Smooth muscle cell (in vitro differentiated cells): ENCODE measurements at regions not wholly inside any gene's neighbourhood (a gene's known extent, or its start where the extent isn't known, plus 50 kb on each side); places are given as distances from the start of the nearest gene placed in this dataset.
"Not testable (repeated sequence)": the region's sequence is repeated elsewhere in the genome, so short reads cannot be mapped to it uniquely, and the experiment has no call there.

Experiments
- DNase-seq: peaks from one replicate; lab custom pipeline; 2025; ENCODE audit not compliant: unreplicated experiment; lab: John Stamatoyannopoulos, UW
- H2AFZ ChIP-seq: fragments of 200-600 bp; sonication (generic); 2 replicates; pipeline ENCODE4 v1.6.0; 2016; ENCODE audit warnings: antibody characterized with exemption, low read depth, mild to moderate bottlenecking
- H3F3A ChIP-seq: fragments of 200-600 bp; sonication (generic); 2 replicates; pipeline ENCODE4 v1.6.0; 2017; ENCODE audit warnings: antibody characterized with exemption, low read depth
- H3K27ac ChIP-seq: fragments of 200-600 bp; sonication (generic); 2 replicates; pipeline ENCODE4 v1.5.1; 2016; ENCODE audit warnings: low read depth, mild to moderate bottlenecking
- H3K27me3 ChIP-seq: fragments of 200-600 bp; sonication (generic); 2 replicates; pipeline ENCODE4 v1.6.1; 2016; ENCODE audit warnings: low read depth, mild to moderate bottlenecking
- H3K36me3 ChIP-seq: fragments of 200-600 bp; sonication (generic); 2 replicates; pipeline ENCODE4 v1.5.1; 2016; ENCODE audit warnings: low read depth
- H3K4me1 ChIP-seq: fragments of 200-600 bp; sonication (generic); 2 replicates; pipeline ENCODE4 v1.5.1; 2016; ENCODE audit warnings: low read depth
- H3K4me2 ChIP-seq: fragments of 200-600 bp; sonication (generic); 2 replicates; pipeline ENCODE4 v1.6.0; 2016; ENCODE audit warnings: mild to moderate bottlenecking
- H3K4me3 ChIP-seq: fragments of 200-600 bp; sonication (generic); 2 replicates; pipeline ENCODE4 v1.5.1; 2016; ENCODE audit warnings: mild to moderate bottlenecking
- H3K79me2 ChIP-seq: fragments of 200-600 bp; sonication (generic); 2 replicates; pipeline ENCODE4 v1.6.0; 2016; ENCODE audit warnings: low read depth, mild to moderate bottlenecking
- H3K9ac ChIP-seq: fragments of 200-600 bp; sonication (generic); 2 replicates; pipeline ENCODE4 v1.6.0; 2016; ENCODE audit warnings: low read depth
- H3K9me3 ChIP-seq: fragments of 200-600 bp; sonication (generic); replicated peaks from 2 replicates; pipeline ENCODE4 v1.5.1; 2016; ENCODE audit warnings: low read depth
- H4K20me1 ChIP-seq: fragments of 200-600 bp; sonication (generic); 2 replicates; pipeline ENCODE4 v1.6.0; 2016; ENCODE audit warnings: low read depth
- CTCF ChIP-seq: fragments of 200-600 bp; sonication (generic); IDR thresholded peaks from 2 replicates; pipeline ENCODE4 v1.5.1; 2017; ENCODE audit warnings: borderline replicate concordance, mild to moderate bottlenecking, antibody characterized with exemption; ENCODE audit not compliant: insufficient read depth, poor library complexity, severe bottlenecking
- WGBS: methylation state at CpG from one replicate; pipeline ENCODE4 v1.1.7; 2016; ENCODE audit warnings: low lambda C conversion rate; 5-methylcytosine and 5-hydroxymethylcytosine counted together

GRCh38 chr2:142562900-142563299 is 314.6 kb upstream of the KYNU start:
- TF ChIP-seq CTCF: no peak
- H2AFZ ChIP-seq: no peak overlapping the region
- no peak overlapping the region for H3K4me2 ChIP-seq
- no peaks in the 10 kb centered on the region for H4K20me1 ChIP-seq
- DNase-seq: no peak
- no peaks in the 10 kb centered on the region for H3K36me3 ChIP-seq
- 90% methylated on average over 8 of the region's 8 CpGs for WGBS
- H3F3A ChIP-seq: no peaks in the 10 kb centered on the region
- no peaks in the 10 kb centered on the region for H3K4me1 ChIP-seq
- H3K79me2 ChIP-seq: no peaks in the 10 kb centered on the region
- no peak overlapping the region for H3K4me3 ChIP-seq
- no peak overlapping the region for H3K27ac ChIP-seq
- no peak overlapping the region for H3K9ac ChIP-seq
- no peaks in the 10 kb centered on the region for H3K27me3 ChIP-seq
- H3K9me3 ChIP-seq: no peaks in the 10 kb centered on the region

GRCh38 chr2:142561656-142562055 is 315.8 kb upstream of the KYNU start:
- 88% methylated on average over 6 of the region's 6 CpGs for WGBS
- Histone ChIP-seq H3K27ac (no peak overlapping the region), H2AFZ (no peak overlapping the region), H3K4me2 (no peak overlapping the region), H3K79me2 (no peaks in the 10 kb centered on the region), H3K4me3 (no peak overlapping the region), H4K20me1 (no peaks in the 10 kb centered on the region), H3K4me1 (no peaks in the 10 kb centered on the region), H3F3A (no peaks in the 10 kb centered on the region), H3K9ac (no peak overlapping the region), H3K9me3 (no peaks in the 10 kb centered on the region), H3K36me3 (no peaks in the 10 kb centered on the region), H3K27me3 (no peaks in the 10 kb centered on the region)
- no peak for DNase-seq
- TF ChIP-seq CTCF: no peak

- no peak overlapping the region for H3K4me2 ChIP-seq
- H3K9me3 ChIP-seq: no peaks in the 10 kb centered on the region
- no peak for DNase-seq
- H3K36me3 ChIP-seq: no peaks in the 10 kb centered on the region
- TF ChIP-seq CTCF: no peak
- H3K79me2 ChIP-seq: no peaks in the 10 kb centered on the region
- H4K20me1 ChIP-seq: no peaks in the 10 kb centered on the region
- H3K27ac ChIP-seq: no peak overlapping the region
- H2AFZ ChIP-seq: peak overlapping the region; percentile 79
- no peak overlapping the region for H3K9ac ChIP-seq
- H3F3A ChIP-seq: no peaks in the 10 kb centered on the region
- H3K4me1 ChIP-seq: no peaks in the 10 kb centered on the region
- WGBS: 69% methylated on average over 1 of the region's 1 CpG
- no peaks in the 10 kb centered on the region for H3K27me3 ChIP-seq
- no peak overlapping the region for H3K4me3 ChIP-seq
Measured at GRCh38 chr2:142557391-142557790, 320.1 kb upstream of the KYNU start.

- H3K4me2 ChIP-seq, H3K9ac ChIP-seq, H3K4me1 ChIP-seq, DNase-seq, H3K27ac ChIP-seq, H3K9me3 ChIP-seq, H3K27me3 ChIP-seq, H3K79me2 ChIP-seq, H2AFZ ChIP-seq, H3F3A ChIP-seq, H4K20me1 ChIP-seq, H3K4me3 ChIP-seq, H3K36me3 ChIP-seq: not testable (repeated sequence)
- 94% methylated on average over 27 of the region's 30 CpGs for WGBS
Measured at GRCh38 chr2:142545999-142546398, 331.5 kb upstream of the KYNU start.
